ENCODE measurements at regions not wholly inside any gene's neighbourhood (a gene's known extent, or its start where the extent isn't known, plus 50 kb on each side); places are given as distances from the start of the nearest gene placed in this dataset.
A peak's percentile ranks its signal among the peaks of the same experiment; 100 is the strongest.

GRCh38 chr20:34185766-34186620 lies 55.2 kb upstream of the ASIP start:
- Histone ChIP-seq H3K27ac (no peak overlapping the region), H3K9me3 (ENCODE audit: severe bottlenecking) (no peaks in the 10 kb centered on the region), H3K27me3 (ENCODE audit: insufficient read depth, low read depth, severe bottlenecking) (no peaks in the 10 kb centered on the region), H3K36me3 (no peaks in the 10 kb centered on the region), H3K4me3 (ENCODE audit: low read depth, low read length) (no peak overlapping the region)
- no peak for DNase-seq
- TF ChIP-seq, protein P1, sequence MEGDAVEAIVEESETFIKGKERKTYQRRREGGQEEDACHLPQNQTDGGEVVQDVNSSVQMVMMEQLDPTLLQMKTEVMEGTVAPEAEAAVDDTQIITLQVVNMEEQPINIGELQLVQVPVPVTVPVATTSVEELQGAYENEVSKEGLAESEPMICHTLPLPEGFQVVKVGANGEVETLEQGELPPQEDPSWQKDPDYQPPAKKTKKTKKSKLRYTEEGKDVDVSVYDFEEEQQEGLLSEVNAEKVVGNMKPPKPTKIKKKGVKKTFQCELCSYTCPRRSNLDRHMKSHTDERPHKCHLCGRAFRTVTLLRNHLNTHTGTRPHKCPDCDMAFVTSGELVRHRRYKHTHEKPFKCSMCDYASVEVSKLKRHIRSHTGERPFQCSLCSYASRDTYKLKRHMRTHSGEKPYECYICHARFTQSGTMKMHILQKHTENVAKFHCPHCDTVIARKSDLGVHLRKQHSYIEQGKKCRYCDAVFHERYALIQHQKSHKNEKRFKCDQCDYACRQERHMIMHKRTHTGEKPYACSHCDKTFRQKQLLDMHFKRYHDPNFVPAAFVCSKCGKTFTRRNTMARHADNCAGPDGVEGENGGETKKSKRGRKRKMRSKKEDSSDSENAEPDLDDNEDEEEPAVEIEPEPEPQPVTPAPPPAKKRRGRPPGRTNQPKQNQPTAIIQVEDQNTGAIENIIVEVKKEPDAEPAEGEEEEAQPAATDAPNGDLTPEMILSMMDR (IDR thresholded peaks at IDR 0.05; ENCODE audit: low read depth, low read length) = no peak

- no peaks in the 10 kb centered on the region for H3K9me3 ChIP-seq (ENCODE audit: severe bottlenecking)
- TF ChIP-seq, protein P1 (IDR thresholded peaks at IDR 0.05; ENCODE audit: low read depth, low read length) = no peak
Measured at GRCh38 chr20:34189572-34190163, 51.6 kb upstream of the ASIP start.

GRCh38 chr20:34190262-34190661 lies 51.0 kb upstream of the ASIP start:
- Histone ChIP-seq H3K36me3 (no peaks in the 10 kb centered on the region), H3K27ac (0 out of 2 replicates have a peak overlapping the region, but pooled peaks have one; percentile 16), H3K4me3 (ENCODE audit: low read depth, low read length) (no peak overlapping the region), H3K9me3 (ENCODE audit: severe bottlenecking) (no peaks in the 10 kb centered on the region), H3K27me3 (ENCODE audit: insufficient read depth, low read depth, severe bottlenecking) (no peaks in the 10 kb centered on the region)
- TF ChIP-seq, protein P1 (IDR thresholded peaks at IDR 0.05; ENCODE audit: low read depth, low read length) = no peak
- no peak for DNase-seq

More at GRCh38 chr20:34189572-34190163, 51.6 kb upstream of the ASIP start:
- Histone ChIP-seq H3K36me3 (no peaks in the 10 kb centered on the region), H3K4me3 (ENCODE audit: low read depth, low read length) (no peak overlapping the region), H3K27me3 (ENCODE audit: insufficient read depth, low read depth, severe bottlenecking) (no peaks in the 10 kb centered on the region), H3K27ac (no peak overlapping the region)
- DNase-seq = no peak

GRCh38 chr20:34190679-34191090 lies 50.5 kb upstream of the ASIP start:
- H3K4me3 ChIP-seq (ENCODE audit: low read depth, low read length) = no peak overlapping the region
- no peaks in the 10 kb centered on the region for H3K27me3 ChIP-seq (ENCODE audit: insufficient read depth, low read depth, severe bottlenecking)
- TF ChIP-seq, protein P1 (IDR thresholded peaks at IDR 0.05; ENCODE audit: low read depth, low read length) = peak; percentile 94
- no peaks in the 10 kb centered on the region for H3K9me3 ChIP-seq (ENCODE audit: severe bottlenecking)
- no peaks in the 10 kb centered on the region for H3K36me3 ChIP-seq
- 0 out of 2 replicates have a peak overlapping the region, but pooled peaks have one; percentile 16 for H3K27ac ChIP-seq
- peak; percentile 85 for DNase-seq

Data from WERI-Rb-1 (cell line).